GM12873 (cell line): ENCODE measurements at regions not wholly inside any gene's neighbourhood (a gene's known extent, or its start where the extent isn't known, plus 50 kb on each side); places are given as distances from the start of the nearest gene placed in this dataset.

Experiments used
- CTCF ChIP-seq: IDR thresholded peaks from 2 replicates; pipeline ENCODE4 v1.5.1; 2012; ENCODE audit warnings: low read depth, mild to moderate bottlenecking, moderate library complexity, low read length, control low read depth; ENCODE audit not compliant: insufficient read depth; ENCODE audit errors: missing control alignments

GRCh38 chr11:127275774-127276173, 275.2 kb upstream of the KIRREL3 start:
- no peak for TF ChIP-seq CTCF

DNA sequence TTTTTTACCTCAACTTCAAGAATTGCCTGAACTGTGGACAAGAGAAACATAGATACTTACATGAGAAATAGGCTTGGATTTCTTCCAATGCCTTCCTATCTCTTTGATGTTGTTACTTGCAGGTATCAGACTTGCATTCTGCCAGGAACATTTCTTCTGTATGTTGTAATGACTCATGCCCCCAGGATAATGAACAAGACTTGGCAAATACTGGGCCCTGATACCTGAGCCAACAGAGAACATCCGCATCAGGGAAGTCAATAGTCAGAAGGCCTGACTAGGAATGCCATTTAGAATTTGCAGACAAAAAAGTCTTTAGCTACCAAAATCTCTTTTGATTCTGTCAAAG, 273.7 kb upstream of the KIRREL3 start:
- TF ChIP-seq CTCF, result no peak

DNA sequence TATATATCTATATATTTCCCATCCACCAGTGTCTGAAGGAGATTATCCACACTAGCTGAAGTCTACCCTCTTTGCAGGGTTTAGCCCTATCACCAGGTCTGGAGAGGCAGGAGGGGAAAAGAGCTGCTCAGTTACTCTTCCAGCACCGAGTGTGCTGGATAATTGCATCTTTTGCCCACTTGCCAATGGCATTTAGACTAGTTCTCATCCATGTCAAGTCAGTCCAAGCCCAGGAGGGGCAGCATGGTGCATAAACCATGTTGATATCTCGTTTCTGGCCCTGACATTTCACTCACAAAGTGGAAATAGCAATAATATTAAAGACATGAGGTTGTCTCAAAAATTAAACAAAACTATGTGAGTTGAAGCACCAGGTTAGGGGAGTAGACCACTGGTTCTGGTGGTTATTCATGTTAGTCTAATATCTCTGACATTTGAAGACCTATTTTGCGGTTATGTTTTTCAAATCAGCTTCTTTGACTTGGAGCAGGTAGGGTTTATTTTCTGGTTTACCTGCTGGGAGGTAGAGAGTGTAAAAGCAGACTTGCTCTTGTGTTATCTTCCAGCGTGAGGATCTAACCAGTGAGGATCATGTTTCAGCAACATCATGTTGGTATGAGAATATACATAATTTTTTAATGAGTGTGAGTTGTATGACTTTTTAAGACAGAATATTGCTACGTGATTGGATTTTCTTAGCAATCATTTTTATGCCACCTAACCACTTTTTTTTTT, 273.2 kb upstream of the KIRREL3 start:
- no peak for TF ChIP-seq CTCF

DNA sequence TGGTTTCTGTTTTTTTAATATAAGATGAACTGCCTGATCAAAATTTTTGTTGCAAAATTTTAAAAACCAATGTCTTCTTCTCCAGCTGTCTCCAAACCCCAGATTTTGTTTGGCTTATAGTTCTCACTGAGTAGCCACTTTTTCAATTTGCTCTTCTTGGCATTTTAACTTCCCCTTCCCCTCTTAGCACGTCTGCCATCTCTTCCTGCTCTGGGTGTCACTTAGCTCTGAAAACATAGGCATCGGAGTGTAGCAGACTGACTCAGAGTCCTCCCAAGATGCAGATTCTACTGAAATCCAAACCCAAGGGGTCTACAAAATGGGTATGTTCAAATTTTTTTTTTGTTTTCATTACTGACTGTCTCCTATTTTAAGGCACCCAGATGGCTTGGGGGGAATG, 270.3 kb upstream of the KIRREL3 start:
- no peak for TF ChIP-seq CTCF

DNA sequence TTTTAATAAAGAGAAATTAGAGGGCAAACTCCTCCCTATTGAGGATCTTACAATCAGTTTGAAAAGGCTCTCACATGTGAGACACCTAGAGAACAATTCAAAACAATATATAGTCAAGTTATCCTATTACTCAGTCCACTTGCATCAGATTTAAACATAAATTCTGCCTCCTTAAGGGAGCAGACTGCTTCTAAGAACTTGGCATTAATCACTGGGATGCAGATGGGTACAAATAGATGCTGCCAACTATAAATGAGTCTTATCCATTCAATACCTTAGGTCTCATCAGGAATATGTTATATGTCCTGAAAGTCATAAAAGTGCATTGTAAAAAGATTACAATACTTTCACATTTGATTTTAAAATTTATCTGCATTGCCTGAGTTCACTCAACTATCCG, 269.3 kb upstream of the KIRREL3 start:
- no peak for TF ChIP-seq CTCF

DNA sequence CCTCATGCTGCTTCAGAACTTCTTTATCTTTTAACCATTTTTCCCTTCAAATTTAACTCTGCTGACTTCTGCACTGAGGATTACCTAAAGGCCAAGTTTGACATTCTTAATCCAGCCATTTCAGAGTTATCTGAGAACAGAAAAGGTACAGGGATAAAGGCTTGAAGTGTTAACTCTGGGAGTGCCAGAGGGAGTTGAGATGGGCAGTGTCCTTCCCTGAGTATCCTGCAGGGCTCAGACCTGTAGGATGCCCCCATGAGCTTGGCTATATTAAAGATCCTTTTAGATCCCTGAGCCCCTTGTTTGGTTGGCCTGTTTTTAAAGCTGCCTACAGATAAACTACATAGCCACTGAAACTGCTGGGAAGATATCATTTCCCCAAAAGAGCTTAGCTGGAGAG, 268.4 kb upstream of the KIRREL3 start:
- no peak for TF ChIP-seq CTCF

DNA sequence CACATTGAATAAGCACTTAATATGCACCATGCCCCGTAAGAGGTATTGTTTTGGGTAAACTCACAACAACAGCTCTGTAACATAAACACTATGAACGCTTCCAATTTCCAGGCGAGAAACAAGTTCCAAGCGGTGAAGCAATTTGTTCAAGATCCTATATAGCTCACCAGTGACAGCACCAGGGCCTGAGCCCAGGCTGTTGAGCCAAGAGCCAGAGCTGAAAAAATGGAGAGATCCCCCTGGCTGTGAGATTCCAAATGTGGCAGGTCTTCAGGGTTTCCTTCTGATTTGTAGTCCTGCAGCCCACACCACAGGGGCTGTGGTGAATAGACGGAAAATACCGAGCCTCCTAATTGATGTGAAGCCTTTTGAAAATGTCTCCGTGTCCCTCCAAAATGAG, 268.0 kb upstream of the KIRREL3 start:
- TF ChIP-seq CTCF, result no peak
